ENCODE measurements at regions not wholly inside any gene's neighbourhood (a gene's known extent, or its start where the extent isn't known, plus 50 kb on each side); places are given as distances from the start of the nearest gene placed in this dataset.
A peak's percentile ranks its signal among the peaks of the same experiment; 100 is the strongest.

DNA sequence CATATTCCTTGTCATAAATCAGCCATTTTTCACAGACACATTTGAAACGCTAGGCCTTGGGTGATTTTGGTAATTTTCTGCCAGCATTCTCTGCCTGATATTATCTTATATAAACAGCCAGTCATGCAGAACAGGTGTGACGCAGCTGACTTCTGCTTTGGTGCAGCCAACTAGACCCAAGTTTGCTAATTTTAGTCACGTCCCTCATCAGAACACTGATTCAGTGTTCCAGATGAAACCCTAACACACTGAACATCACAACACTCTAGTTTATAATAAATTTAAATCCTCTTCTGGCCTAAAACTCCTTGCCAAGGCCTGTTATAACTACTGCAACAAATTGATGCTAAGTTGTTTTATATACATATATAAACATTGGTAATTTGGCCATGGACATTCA lies 386.1 kb downstream of the SEC23A start:
- Histone ChIP-seq H3K4me3 (no peak overlapping the region), H3K36me3 (no peaks in the 10 kb centered on the region), H3K9me3 (no peaks in the 10 kb centered on the region), H3K27me3 (no peaks in the 10 kb centered on the region), H3K4me1 (peaks cover 0 to 19% (median 0%) of the 10 kb centered on the region in 3 donors), H3K27ac (peak overlapping the region in 1 of 4 donors; percentile 6)
- WGBS, 2 donors (ENCODE audit: low coverage in 1 of 2): 14 to 19% methylated on average over 3 of the region's 3 CpGs
- peak; percentile 48 for TF ChIP-seq POLR2AphosphoS5 (IDR thresholded peaks at IDR 0.05)
- TF ChIP-seq POLR2A (IDR thresholded peaks at IDR 0.05): no peak
- TF ChIP-seq, protein P1, sequence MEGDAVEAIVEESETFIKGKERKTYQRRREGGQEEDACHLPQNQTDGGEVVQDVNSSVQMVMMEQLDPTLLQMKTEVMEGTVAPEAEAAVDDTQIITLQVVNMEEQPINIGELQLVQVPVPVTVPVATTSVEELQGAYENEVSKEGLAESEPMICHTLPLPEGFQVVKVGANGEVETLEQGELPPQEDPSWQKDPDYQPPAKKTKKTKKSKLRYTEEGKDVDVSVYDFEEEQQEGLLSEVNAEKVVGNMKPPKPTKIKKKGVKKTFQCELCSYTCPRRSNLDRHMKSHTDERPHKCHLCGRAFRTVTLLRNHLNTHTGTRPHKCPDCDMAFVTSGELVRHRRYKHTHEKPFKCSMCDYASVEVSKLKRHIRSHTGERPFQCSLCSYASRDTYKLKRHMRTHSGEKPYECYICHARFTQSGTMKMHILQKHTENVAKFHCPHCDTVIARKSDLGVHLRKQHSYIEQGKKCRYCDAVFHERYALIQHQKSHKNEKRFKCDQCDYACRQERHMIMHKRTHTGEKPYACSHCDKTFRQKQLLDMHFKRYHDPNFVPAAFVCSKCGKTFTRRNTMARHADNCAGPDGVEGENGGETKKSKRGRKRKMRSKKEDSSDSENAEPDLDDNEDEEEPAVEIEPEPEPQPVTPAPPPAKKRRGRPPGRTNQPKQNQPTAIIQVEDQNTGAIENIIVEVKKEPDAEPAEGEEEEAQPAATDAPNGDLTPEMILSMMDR (IDR thresholded peaks at IDR 0.05): no peak
- TF ChIP-seq EP300 (IDR thresholded peaks at IDR 0.05): peak; percentile 35
- ATAC-seq: no peak

DNA sequence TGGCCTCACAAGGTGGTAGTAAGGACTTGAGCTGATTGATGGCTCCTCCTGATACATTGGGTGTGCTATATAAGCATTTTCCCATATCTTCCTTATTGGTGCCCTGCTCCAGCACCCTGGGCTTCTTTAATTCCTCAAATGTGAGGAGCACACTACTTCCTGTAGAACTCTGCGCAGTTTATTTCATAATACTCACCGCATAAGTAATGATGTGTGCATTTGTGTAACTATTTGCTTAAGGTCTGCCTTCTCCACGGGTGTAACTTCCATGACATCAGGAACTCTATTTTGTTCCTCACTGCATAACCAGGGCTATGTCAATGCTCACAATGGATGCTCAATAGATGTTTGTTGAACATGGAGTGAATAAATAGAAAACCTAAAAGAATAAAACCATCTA lies 392.2 kb downstream of the SEC23A start:
- no peaks in the 10 kb centered on the region for H3K27me3 ChIP-seq
- no peaks in the 10 kb centered on the region for H3K9me3 ChIP-seq
- 47 to 86% methylated on average over 3 of the region's 3 CpGs for WGBS, 2 donors (ENCODE audit: low coverage in 1 of 2)
- H3K36me3 ChIP-seq: no peaks in the 10 kb centered on the region
- H3K4me3 ChIP-seq: no peak overlapping the region
- H3K27ac ChIP-seq: no peak overlapping the region
- H3K4me1 ChIP-seq: no peaks in the 10 kb centered on the region
- no peak for ATAC-seq
- TF ChIP-seq POLR2A (IDR thresholded peaks at IDR 0.05) (no peak), EP300 (IDR thresholded peaks at IDR 0.05) (no peak), POLR2AphosphoS5 (IDR thresholded peaks at IDR 0.05) (no peak)
- TF ChIP-seq, protein P1 (IDR thresholded peaks at IDR 0.05): no peak

DNA sequence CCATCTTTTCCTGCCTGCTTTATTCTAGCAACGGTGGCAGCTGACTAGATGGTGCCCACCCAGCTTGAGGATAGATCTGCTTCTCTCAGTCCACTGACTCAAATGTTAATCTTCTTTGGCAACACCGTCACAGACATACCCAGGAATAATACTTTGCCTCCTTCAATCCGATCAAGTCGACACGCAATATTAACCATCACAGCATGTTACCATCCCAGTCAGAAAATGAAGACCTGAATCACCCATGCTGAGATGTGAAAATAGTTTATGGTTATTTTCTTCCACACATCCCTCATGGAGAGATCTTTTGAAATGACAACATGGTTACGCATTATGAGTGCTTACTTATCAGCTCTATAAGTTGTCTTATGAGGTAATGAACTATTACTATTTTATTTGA lies 392.8 kb downstream of the SEC23A start:
- Histone ChIP-seq H3K27me3 (no peaks in the 10 kb centered on the region), H3K36me3 (no peaks in the 10 kb centered on the region), H3K9me3 (no peaks in the 10 kb centered on the region), H3K27ac (no peak overlapping the region), H3K4me1 (no peaks in the 10 kb centered on the region), H3K4me3 (no peak overlapping the region)
- 90 to 100% methylated on average over 4 to 6 of the region's 6 CpGs for WGBS, 2 donors (ENCODE audit: low coverage in 1 of 2)
- ATAC-seq: no peak
- TF ChIP-seq, protein P1 (IDR thresholded peaks at IDR 0.05): no peak
- TF ChIP-seq POLR2AphosphoS5 (IDR thresholded peaks at IDR 0.05): no peak
- no peak for TF ChIP-seq POLR2A (IDR thresholded peaks at IDR 0.05)
- no peak for TF ChIP-seq EP300 (IDR thresholded peaks at IDR 0.05)

DNA sequence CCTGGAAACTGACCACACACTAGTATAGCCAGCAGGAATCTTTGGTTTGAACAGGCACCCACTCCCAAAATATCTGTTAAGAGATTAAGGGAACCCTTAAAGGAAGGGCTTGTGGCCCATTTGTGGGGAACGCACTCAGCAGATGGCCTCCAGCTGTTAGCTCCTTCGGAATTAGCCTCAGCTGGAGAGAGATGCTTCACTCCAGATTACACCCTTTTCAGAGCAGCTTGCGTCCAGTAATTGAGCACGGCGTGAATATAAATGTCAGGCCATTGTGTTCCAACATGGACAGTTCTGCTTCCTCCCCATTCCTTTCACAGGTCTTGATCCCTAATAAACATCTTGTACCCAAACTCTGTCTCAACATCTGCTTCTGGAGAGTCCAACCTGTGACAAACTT lies 397.8 kb downstream of the SEC23A start:
- ATAC-seq: no peak
- Histone ChIP-seq H3K27ac (no peak overlapping the region), H3K4me3 (no peak overlapping the region), H3K4me1 (no peaks in the 10 kb centered on the region), H3K36me3 (no peaks in the 10 kb centered on the region), H3K27me3 (no peaks in the 10 kb centered on the region), H3K9me3 (no peaks in the 10 kb centered on the region)
- TF ChIP-seq POLR2A (IDR thresholded peaks at IDR 0.05) (no peak), POLR2AphosphoS5 (IDR thresholded peaks at IDR 0.05) (no peak), EP300 (IDR thresholded peaks at IDR 0.05) (no peak)
- TF ChIP-seq, protein P1 (IDR thresholded peaks at IDR 0.05): no peak
- 61 to 80% methylated on average over 4 to 5 of the region's 5 CpGs for WGBS, 2 donors (ENCODE audit: low coverage in 1 of 2)

DNA sequence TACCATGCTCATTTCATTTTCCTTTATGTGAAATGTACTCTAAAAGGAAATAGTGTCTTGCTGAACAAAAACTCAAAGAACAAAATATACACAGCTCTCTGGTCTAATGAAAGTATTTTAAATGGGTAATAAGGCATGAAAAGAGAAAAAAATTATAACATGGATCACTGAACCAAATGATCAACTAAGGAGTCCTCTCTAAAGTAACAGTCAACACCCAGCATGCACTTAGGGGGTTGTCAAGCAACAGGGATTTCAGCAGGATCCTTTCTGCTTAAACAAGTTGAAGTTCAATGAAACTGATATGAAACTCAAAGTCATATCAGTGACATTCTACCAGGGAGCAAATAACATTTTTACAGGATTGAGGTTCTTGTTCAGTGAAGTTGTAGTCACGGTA lies 398.8 kb downstream of the SEC23A start:
- WGBS, 2 donors (ENCODE audit: low coverage in 1 of 2): 89 to 100% methylated on average over 1 of the region's 1 CpG
- Histone ChIP-seq H3K4me1 (no peaks in the 10 kb centered on the region), H3K4me3 (no peak overlapping the region), H3K36me3 (no peaks in the 10 kb centered on the region), H3K27me3 (no peaks in the 10 kb centered on the region), H3K9me3 (no peaks in the 10 kb centered on the region), H3K27ac (no peak overlapping the region)
- TF ChIP-seq POLR2AphosphoS5 (IDR thresholded peaks at IDR 0.05): no peak
- TF ChIP-seq, protein P1 (IDR thresholded peaks at IDR 0.05): no peak
- TF ChIP-seq EP300 (IDR thresholded peaks at IDR 0.05): no peak
- TF ChIP-seq POLR2A (IDR thresholded peaks at IDR 0.05): no peak
- no peak for ATAC-seq

Measured in gastroesophageal sphincter (tissue), 4 donors.